Muscle of arm (tissue), 1 donor: ENCODE measurements at regions not wholly inside any gene's neighbourhood (a gene's known extent, or its start where the extent isn't known, plus 50 kb on each side); places are given as distances from the start of the nearest gene placed in this dataset.
A peak's percentile ranks its signal among the peaks of the same experiment; 100 is the strongest.

ENCODE experiments used
- DNase-seq: peaks from one replicate; pipeline ENCODE4 v3.0.0-alpha.2; 2013

GRCh38 chr18:33957707-33958106, 267.0 kb downstream of the NOL4 start:
- DNase-seq, result no peak

GRCh38 chr18:33951031-33951430, 273.7 kb downstream of the NOL4 start:
- no peak for DNase-seq

- DNase-seq, result no peak
These were observed 278.4 kb downstream of the NOL4 start for GRCh38 chr18:33946336-33946735.

- no peak for DNase-seq
These were observed 280.2 kb downstream of the NOL4 start for GRCh38 chr18:33944493-33944892.

- no peak for DNase-seq
These were observed 287.4 kb downstream of the NOL4 start for GRCh38 chr18:33937270-33937816.

GRCh38 chr18:33934258-33934657, 290.5 kb downstream of the NOL4 start:
- DNase-seq, result no peak

GRCh38 chr18:33928231-33928630, 296.5 kb downstream of the NOL4 start:
- peak; percentile 7 for DNase-seq

- DNase-seq, result no peak
These were observed 300.1 kb downstream of the NOL4 start for GRCh38 chr18:33924576-33924975.

GRCh38 chr18:33923980-33924379, 300.7 kb downstream of the NOL4 start:
- DNase-seq, result no peak

GRCh38 chr18:33918571-33918970, 306.1 kb downstream of the NOL4 start:
- no peak for DNase-seq

GRCh38 chr18:33916200-33916599, 308.5 kb downstream of the NOL4 start:
- no peak for DNase-seq

- no peak for DNase-seq
These were observed 310.3 kb downstream of the NOL4 start for GRCh38 chr18:33914399-33914798.

- DNase-seq, result no peak
These were observed 318.7 kb downstream of the NOL4 start for GRCh38 chr18:33906046-33906445.

GRCh38 chr18:33901894-33902512, 322.7 kb downstream of the NOL4 start:
- no peak for DNase-seq

GRCh38 chr18:33900638-33901037, 322.6 kb downstream of the ASXL3 start:
- DNase-seq, result no peak

- no peak for DNase-seq
These were observed 320.4 kb downstream of the ASXL3 start for GRCh38 chr18:33898427-33898826.

- no peak for DNase-seq
These were observed 300.2 kb downstream of the ASXL3 start for GRCh38 chr18:33878213-33878612.

- no peak for DNase-seq
These were observed 297.1 kb downstream of the ASXL3 start for GRCh38 chr18:33875029-33875565.

- DNase-seq, result peak; percentile 14
These were observed 295.1 kb downstream of the ASXL3 start for GRCh38 chr18:33873112-33873511.

GRCh38 chr18:33871363-33872025, 293.5 kb downstream of the ASXL3 start:
- DNase-seq, result no peak

- DNase-seq, result peak; percentile 14
These were observed 292.0 kb downstream of the ASXL3 start for GRCh38 chr18:33870059-33870458.

- no peak for DNase-seq
These were observed 288.4 kb downstream of the ASXL3 start for GRCh38 chr18:33866386-33866785.

GRCh38 chr18:33863912-33864311, 285.9 kb downstream of the ASXL3 start:
- DNase-seq, result no peak

- no peak for DNase-seq
These were observed 276.8 kb downstream of the ASXL3 start for GRCh38 chr18:33854827-33855139.
